CD4-positive, alpha-beta T cell treated with Interleukin-17A for 4 hours (primary cell): ENCODE measurements at regions not wholly inside any gene's neighbourhood (a gene's known extent, or its start where the extent isn't known, plus 50 kb on each side); places are given as distances from the start of the nearest gene placed in this dataset.
"Not testable (repeated sequence)": the region's sequence is repeated elsewhere in the genome, so short reads cannot be mapped to it uniquely, and the experiment has no call there.

Experiments used
- DNase-seq: peaks from one replicate; pipeline ENCODE4 v3.0.0-alpha.2; 2020; ENCODE audit warnings: mixed read lengths

DNA sequence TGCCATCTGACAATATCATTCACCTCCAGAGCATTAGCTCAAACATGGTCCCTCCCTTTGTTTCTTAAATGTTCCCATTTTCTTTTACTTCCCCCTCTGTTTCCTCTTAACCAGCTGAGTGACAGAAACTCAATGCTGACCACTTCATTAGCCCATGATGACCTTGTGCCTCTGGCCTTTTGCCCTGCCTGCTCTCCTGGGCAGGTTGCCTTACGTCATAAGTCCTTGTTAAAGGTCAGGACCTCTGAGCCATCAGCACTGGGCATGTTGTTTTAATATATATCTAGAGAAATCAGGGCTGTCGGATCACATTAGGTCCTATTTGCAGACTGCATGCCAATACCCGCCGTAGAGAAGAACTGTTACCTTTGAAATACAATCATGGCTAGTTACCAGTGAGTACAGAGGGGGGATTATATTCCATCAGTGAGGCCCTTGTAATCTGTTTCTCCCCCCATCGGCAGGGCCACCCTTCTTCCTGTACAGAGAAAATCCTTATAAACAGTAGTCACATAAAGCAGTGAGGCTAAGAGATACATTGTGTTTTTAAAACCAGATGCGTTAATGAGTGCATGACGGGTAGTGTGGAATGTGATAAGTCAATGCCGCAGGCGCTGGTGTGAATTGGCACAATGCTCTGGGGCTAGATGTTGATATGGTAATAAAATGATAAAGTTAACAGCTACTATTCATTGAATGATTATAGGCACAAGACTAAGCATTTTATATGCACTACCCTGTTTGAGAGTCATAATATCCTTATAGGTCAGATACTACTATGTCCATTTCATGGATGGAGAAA, 94.3 kb upstream of the ZFHX3 start:
- no peak for DNase-seq

GRCh38 chr16:73140929-73141328, 93.0 kb upstream of the ZFHX3 start:
- DNase-seq = no peak

- DNase-seq = no peak
These were observed 83.4 kb upstream of the ZFHX3 start for GRCh38 chr16:73131156-73131862.

DNA sequence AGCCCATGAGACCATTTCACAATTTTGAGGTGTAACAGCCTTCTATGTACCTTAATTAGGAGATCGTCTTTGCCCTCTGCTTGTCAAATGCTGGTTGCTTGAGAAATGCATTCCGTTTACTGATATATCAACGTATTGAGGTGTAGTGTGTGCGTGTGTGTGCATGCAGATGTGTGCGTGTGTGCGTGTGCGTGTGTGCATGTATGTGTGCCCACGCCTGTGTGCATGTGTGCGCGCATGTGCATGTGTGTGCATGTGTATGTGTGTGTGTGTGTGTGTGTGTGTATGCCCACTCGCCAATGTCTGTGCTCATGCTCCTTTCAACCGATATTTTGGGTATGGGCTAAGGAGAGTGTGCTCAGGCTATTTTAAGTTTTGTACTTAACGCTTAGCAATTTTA, 81.5 kb upstream of the ZFHX3 start:
- no peak for DNase-seq

DNA sequence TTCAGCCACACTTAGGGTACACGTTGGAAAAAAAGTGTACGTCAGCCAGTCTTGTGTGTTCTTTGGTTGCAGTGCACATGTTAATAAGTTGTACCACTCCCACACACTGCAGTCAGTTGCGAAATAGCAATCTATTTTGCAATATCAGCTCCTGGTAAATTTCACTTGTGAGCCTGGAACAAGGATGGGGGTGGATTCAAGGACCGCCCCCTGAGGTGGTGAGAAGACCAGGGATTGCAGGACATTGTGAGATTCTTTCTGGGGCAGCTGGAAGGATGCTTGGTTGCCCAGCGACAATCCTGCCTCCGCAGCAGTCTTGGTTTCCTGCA, 78.6 kb upstream of the ZFHX3 start:
- DNase-seq = no peak

DNA sequence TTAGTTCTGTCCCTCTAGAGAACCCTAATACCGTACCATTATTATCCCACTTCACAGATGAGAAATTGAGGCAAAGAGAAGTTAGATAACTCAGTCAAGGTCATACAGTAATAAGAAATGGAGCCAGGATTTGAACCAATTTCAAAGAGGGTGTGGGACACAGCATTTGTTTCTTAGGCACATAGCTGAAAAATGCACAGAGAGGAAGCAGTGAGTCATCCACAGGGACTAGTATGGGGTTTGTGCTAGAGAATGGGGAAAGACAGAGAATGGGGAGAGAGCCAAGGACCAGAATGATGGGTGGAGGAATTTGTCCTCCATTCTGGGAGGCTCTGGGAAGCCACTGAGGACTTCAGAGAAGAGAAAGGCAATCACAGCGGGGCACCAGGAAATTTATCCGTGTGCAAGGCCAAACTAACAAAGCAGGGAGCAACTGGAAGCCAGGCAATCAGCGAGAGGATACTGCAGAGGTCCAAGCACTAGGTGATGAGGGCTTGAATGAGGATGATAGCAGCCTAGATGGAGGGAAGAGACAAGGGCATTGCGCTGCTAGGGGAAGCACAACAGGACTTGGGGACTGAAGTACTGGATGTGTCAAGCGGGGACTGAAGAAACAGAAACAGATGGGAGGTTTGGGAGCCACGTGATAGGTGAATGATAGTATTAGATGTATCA, 78.1 kb upstream of the ZFHX3 start:
- DNase-seq = no peak

DNA sequence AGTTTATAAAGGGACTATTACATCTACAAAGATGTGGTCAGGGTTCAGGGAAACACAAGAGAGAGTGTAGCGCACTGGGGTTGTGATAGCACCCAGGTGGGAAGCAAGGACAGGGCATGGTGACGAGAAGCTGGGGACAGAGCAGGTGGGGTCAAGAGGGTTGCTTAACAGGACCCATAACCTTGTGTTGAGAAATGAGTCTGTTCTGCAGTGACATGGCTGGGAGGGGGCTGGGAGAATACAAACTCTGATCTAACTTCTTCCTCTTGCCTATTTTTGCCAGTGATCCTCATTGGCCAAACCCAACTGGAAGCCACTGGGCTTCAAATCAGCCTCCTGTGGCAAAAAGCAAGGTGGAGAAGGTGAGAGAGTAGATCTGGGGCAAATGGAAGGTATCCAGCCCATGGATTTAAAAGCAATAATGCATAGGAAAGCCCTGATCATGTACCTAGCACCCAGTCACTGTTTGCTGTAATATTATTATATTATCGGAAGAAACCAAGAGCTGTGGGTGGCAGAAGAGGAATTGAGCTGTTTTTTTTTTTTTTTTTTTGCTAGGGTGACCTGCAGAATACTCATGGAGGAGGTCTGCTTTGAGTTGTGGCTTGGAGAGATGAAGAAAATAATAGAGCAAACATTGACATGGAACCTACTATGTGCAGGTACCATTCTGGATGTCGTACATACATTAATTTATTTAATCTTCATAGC, 76.9 kb upstream of the ZFHX3 start:
- DNase-seq = no peak

DNA sequence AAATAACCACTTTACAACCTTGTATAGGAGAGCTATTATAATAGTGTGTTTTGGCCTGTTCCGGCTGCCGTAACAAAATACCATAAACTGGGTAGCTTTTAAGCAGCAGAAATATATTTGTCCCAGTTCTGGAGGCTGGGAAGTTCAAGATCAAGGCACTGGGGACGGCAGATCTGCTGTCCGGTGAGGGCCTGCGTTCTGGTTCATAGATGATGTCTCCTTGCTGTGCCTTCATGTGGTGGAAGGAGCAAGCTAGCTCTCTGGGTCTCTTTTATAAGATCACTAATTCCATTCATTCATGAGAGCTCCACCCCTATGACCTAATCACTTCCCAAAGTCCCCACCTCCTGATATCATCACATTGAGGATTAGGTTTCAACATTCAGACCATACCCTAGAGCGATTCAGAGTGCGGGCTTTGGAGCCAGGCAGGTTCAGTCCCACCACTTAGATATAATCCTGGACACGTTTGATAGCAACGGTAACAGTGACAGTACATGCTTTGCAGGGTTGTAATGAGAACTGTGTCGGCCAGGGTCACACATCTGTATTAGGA, 76.2 kb upstream of the ZFHX3 start:
- DNase-seq = no peak

DNA sequence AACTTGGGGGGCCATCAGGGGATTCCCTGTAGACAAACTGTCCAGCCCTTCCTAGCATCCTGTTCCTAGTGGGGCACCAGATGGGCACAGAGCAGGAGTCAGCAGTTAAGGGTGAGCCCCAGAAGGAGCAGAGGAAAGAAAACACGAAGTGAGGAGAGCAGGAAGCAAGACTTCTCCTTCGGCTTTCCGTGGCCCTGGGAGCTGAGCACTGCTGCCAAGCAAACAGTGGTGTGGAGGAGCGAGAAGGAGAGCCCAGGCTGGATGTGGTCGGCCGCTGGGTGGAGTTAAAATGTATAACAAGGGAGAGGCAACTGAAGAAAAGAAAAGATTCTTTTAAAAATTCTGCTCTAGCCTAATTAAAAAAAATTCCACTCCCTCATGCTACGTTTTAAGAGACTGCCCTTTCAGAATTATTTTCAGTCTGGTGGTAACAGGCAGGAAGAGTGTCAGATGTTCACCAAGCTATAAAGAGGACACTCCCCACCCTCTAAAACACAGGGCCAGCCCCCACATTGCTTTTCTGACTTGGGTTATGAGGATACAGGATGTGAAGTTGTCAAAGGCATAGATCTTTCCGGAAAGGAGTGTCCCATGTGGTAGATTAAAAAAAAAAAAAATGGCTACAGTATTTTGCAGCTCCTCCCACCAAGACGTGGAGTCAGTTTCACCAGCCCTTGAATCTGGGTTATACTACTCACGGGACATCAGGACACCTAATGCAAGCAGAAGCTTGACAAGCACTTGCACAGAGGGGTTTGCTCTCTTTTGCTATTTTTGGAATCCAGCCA, 74.9 kb upstream of the ZFHX3 start:
- DNase-seq = peak; percentile 20

DNA sequence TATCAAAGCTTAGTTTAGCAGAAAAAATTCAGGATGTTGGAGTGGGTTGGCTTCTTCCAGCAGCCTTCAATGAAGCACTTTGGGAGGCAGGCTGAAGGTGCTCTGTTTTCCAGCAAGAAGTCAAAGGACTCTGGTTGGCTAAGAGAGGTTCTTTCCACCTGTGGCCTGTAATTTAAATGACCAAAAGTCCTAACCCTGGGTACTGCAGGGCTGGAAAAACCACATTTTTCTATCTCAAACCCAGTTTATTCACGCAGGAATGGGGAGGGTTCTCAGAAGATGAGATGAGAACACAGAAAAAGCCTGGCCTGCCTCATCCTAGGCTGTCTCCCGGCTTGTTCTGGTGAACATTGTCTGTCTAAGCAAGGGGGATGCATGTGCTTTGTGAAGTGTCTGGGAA, 68.6 kb upstream of the ZFHX3 start:
- DNase-seq = no peak

DNA sequence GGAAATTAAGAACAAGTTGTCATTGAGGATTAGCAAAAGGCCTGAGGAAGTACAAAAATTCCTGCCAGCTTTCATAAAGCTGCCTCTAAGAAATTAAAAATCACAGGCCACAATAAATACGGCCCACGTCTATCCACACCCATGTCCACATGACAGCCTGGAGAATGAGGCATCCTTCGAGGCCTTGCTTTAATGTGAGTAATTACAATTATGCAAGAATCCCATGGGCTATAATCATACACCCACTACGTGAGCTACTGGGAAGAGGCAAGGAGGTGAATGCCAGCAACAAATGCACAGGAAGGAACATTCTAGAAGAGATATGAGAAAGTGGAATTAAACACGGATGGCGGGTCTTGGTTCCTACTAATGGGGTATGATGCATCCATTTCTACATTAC, 65.4 kb upstream of the ZFHX3 start:
- no peak for DNase-seq

DNA sequence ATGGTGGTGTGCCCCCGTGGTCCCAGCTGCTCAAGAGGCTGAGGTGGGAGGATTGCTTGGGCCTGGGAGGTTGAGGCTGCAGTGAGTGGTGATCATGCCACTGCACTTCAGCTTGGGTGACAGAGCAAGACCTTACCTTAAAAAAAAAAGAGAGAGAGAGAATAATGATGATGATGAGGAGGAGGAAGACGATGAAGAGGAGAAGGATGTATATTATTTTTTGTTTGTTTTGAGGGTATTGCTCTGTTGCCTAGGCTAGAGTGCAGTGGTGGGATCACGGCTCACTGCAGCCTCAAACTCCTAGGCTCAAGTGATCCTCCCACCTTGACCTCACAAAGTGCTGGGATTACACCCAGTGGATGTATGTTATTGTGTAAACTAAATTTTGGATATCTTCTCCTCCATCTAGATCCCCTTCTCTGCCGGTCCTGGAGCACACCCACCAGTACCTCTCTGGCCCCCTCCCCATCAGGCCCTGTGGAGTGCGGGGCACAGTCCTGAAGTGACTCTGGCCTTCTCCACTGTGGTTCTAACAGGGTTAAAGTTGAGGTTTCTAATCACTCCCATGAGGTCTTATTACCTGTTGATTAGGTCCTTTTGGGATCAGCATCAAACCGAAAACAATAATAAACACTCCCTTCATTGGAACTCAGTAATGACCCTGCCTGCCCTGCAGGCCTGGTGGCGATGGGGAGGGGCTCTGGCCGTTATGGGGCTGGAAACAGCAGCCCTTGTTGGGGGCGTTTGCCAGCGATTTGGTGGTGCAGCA, 60.5 kb upstream of the ZFHX3 start:
- DNase-seq = no peak

GRCh38 chr16:73107371-73107770, 59.4 kb upstream of the ZFHX3 start:
- no peak for DNase-seq

- no peak for DNase-seq
These were observed 58.6 kb upstream of the ZFHX3 start for GRCh38 chr16:73106329-73107034.

- DNase-seq = no peak
These were observed 53.6 kb upstream of the ZFHX3 start for GRCh38 chr16:73101568-73101967.

- not testable (repeated sequence) for DNase-seq
These were observed 51.7 kb upstream of the ZFHX3 start for GRCh38 chr16:73099601-73100000.
